ENCODE measurements at regions not wholly inside any gene's neighbourhood (a gene's known extent, or its start where the extent isn't known, plus 50 kb on each side); places are given as distances from the start of the nearest gene placed in this dataset.

GRCh38 chr12:19639781-19640415 lies 200.6 kb downstream of the AEBP2 start:
- TF ChIP-seq POLR2A (IDR thresholded peaks at IDR 0.05) (no peak), CTCF (IDR thresholded peaks at IDR 0.05) (no peak)
